GM21360 (cell line): ENCODE measurements at regions not wholly inside any gene's neighbourhood (a gene's known extent, or its start where the extent isn't known, plus 50 kb on each side); places are given as distances from the start of the nearest gene placed in this dataset.
"Not testable (repeated sequence)": the region's sequence is repeated elsewhere in the genome, so short reads cannot be mapped to it uniquely, and the experiment has no call there.

Experiments used
- ATAC-seq: cut with Tn5 transposase; IDR thresholded peaks from one replicate; pipeline ENCODE4 v1.9.1; 2021; ENCODE audit warnings: mild to moderate bottlenecking, moderate library complexity; ENCODE audit not compliant: unreplicated experiment

GRCh38 chr2:129797489-129798300 is 181.8 kb upstream of the RAB6C start:
- no peak for ATAC-seq

- ATAC-seq, result no peak
These were observed 181.2 kb upstream of the RAB6C start for GRCh38 chr2:129798301-129798581.

GRCh38 chr2:129798626-129799025 is 180.8 kb upstream of the RAB6C start:
- no peak for ATAC-seq

GRCh38 chr2:129799036-129799958 is 180.2 kb upstream of the RAB6C start:
- ATAC-seq, result no peak

GRCh38 chr2:129800285-129800684 is 179.2 kb upstream of the RAB6C start:
- no peak for ATAC-seq

GRCh38 chr2:129800686-129801085 is 178.8 kb upstream of the RAB6C start:
- no peak for ATAC-seq

GRCh38 chr2:129801575-129801974 is 177.9 kb upstream of the RAB6C start:
- no peak for ATAC-seq

- no peak for ATAC-seq
These were observed 177.2 kb upstream of the RAB6C start for GRCh38 chr2:129802290-129802689.

GRCh38 chr2:129803032-129803431 is 176.4 kb upstream of the RAB6C start:
- no peak for ATAC-seq

- ATAC-seq, result no peak
These were observed 175.6 kb upstream of the RAB6C start for GRCh38 chr2:129803871-129804270.

GRCh38 chr2:129805899-129806298 is 173.6 kb upstream of the RAB6C start:
- no peak for ATAC-seq

GRCh38 chr2:129806317-129806716 is 173.1 kb upstream of the RAB6C start:
- ATAC-seq, result no peak

- no peak for ATAC-seq
These were observed 172.5 kb upstream of the RAB6C start for GRCh38 chr2:129806990-129807389.

GRCh38 chr2:129807642-129808338 is 171.7 kb upstream of the RAB6C start:
- not testable (repeated sequence) for ATAC-seq

- no peak for ATAC-seq
These were observed 168.9 kb upstream of the RAB6C start for GRCh38 chr2:129810521-129810920.

- ATAC-seq, result no peak
These were observed 167.4 kb upstream of the RAB6C start for GRCh38 chr2:129812071-129812470.

- no peak for ATAC-seq
These were observed 166.8 kb upstream of the RAB6C start for GRCh38 chr2:129812654-129813053.

GRCh38 chr2:129813404-129813803 is 166.1 kb upstream of the RAB6C start:
- no peak for ATAC-seq

- no peak for ATAC-seq
These were observed 162.5 kb upstream of the RAB6C start for GRCh38 chr2:129816813-129817574.

GRCh38 chr2:129819855-129820254 is 159.6 kb upstream of the RAB6C start:
- no peak for ATAC-seq

- ATAC-seq, result no peak
These were observed 158.6 kb upstream of the RAB6C start for GRCh38 chr2:129820908-129821307.
